ENCODE measurements at regions not wholly inside any gene's neighbourhood (a gene's known extent, or its start where the extent isn't known, plus 50 kb on each side); places are given as distances from the start of the nearest gene placed in this dataset.

GRCh38 chrY:15510288-15510687 lies 986.0 kb downstream of the NLGN4Y start:
- no peak for DNase-seq (ENCODE audit: low spot score)

GRCh38 chrY:15510984-15511650 lies 986.8 kb downstream of the NLGN4Y start:
- DNase-seq (ENCODE audit: low spot score) = no peak

GRCh38 chrY:15535131-15535530 lies 1010.8 kb downstream of the NLGN4Y start:
- DNase-seq (ENCODE audit: low spot score) = no peak

GRCh38 chrY:15535784-15536511 lies 1011.6 kb downstream of the NLGN4Y start:
- peak; percentile 85 for DNase-seq (ENCODE audit: low spot score)

GRCh38 chrY:15540516-15540915 lies 1016.2 kb downstream of the NLGN4Y start:
- no peak for DNase-seq (ENCODE audit: low spot score)

- DNase-seq (ENCODE audit: low spot score) = no peak
These were observed 1021.9 kb downstream of the NLGN4Y start for GRCh38 chrY:15546177-15546754.

- DNase-seq (ENCODE audit: low spot score) = no peak
These were observed 1027.7 kb downstream of the NLGN4Y start for GRCh38 chrY:15552074-15552473.

- no peak for DNase-seq (ENCODE audit: low spot score)
These were observed 1030.7 kb downstream of the NLGN4Y start for GRCh38 chrY:15554991-15555390.

GRCh38 chrY:15559169-15559568 lies 1034.8 kb downstream of the NLGN4Y start:
- DNase-seq (ENCODE audit: low spot score) = no peak

GRCh38 chrY:15560840-15561239 lies 1036.5 kb downstream of the NLGN4Y start:
- DNase-seq (ENCODE audit: low spot score) = no peak

- DNase-seq (ENCODE audit: low spot score) = no peak
These were observed 1037.4 kb downstream of the NLGN4Y start for GRCh38 chrY:15561501-15562289.

GRCh38 chrY:15577886-15578285 lies 1053.6 kb downstream of the NLGN4Y start:
- DNase-seq (ENCODE audit: low spot score) = no peak

GRCh38 chrY:15578761-15579160 lies 1054.4 kb downstream of the NLGN4Y start:
- no peak for DNase-seq (ENCODE audit: low spot score)

- DNase-seq (ENCODE audit: low spot score) = no peak
These were observed 1054.9 kb downstream of the NLGN4Y start for GRCh38 chrY:15579245-15579644.

GRCh38 chrY:15583111-15583510 lies 1058.8 kb downstream of the NLGN4Y start:
- DNase-seq (ENCODE audit: low spot score) = no peak

- no peak for DNase-seq (ENCODE audit: low spot score)
These were observed 1068.6 kb downstream of the NLGN4Y start for GRCh38 chrY:15592957-15593356.

GRCh38 chrY:15593476-15594160 lies 1069.3 kb downstream of the NLGN4Y start:
- peak; percentile 2 for DNase-seq (ENCODE audit: low spot score)

GRCh38 chrY:15594179-15594578 lies 1069.8 kb downstream of the NLGN4Y start:
- DNase-seq (ENCODE audit: low spot score) = no peak

- no peak for DNase-seq (ENCODE audit: low spot score)
These were observed 1076.2 kb downstream of the NLGN4Y start for GRCh38 chrY:15600565-15600964.

- DNase-seq (ENCODE audit: low spot score) = no peak
These were observed 1100.0 kb downstream of the NLGN4Y start for GRCh38 chrY:15624370-15624769.

- peak; percentile 6 for DNase-seq (ENCODE audit: low spot score)
These were observed 1100.6 kb downstream of the NLGN4Y start for GRCh38 chrY:15624928-15625327.

GRCh38 chrY:15648198-15648597 lies 1123.9 kb downstream of the NLGN4Y start:
- no peak for DNase-seq (ENCODE audit: low spot score)
